ENCODE measurements at regions not wholly inside any gene's neighbourhood (a gene's known extent, or its start where the extent isn't known, plus 50 kb on each side); places are given as distances from the start of the nearest gene placed in this dataset.

DNA sequence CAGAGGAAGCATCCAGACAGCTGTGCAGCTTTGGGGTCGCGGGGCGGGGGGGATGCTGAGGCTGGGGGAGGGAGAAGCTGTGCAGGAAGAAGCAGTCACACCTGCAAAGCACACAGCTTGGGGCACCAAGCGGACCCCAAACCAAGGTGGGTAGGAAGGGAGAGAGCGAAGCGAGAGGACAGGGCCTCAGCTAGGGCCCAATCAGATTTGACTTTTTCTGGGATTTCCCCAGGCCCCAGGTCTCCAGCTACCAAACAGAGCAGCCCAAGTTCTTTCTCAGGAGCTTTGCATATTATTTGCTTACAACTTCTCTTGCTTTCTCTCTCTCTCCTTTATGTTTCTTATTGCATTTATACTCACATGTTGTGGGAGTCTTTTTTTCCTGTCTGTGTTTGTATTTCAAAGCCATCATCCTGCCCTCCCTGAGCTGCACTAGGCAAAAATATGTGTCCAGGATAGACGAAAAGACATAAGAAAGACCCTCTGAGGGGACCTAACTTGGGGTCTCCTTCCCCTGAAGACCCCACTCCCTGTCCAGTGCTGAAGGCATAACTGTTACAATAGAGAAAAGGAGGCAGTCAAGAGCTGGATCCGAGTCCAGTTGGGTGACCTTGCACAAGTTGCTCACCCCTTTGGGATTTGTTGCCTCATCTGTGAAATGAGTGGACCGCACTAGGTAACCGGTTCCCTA lies 50.6 kb upstream of the SMNDC1 start:
- H3K4me3 ChIP-seq = no peak overlapping the region
- H3K27ac ChIP-seq = no peak overlapping the region
- no peaks in the 10 kb centered on the region for H3K4me1 ChIP-seq
- H3K9me3 ChIP-seq = no peaks in the 10 kb centered on the region
- H3K27me3 ChIP-seq = no peaks in the 10 kb centered on the region
- no peaks in the 10 kb centered on the region for H3K36me3 ChIP-seq
- no peak overlapping the region for H3K9ac ChIP-seq (ENCODE audit: low read depth in 2 of 2, low read length in 2 of 2)
- TF ChIP-seq, protein P1, sequence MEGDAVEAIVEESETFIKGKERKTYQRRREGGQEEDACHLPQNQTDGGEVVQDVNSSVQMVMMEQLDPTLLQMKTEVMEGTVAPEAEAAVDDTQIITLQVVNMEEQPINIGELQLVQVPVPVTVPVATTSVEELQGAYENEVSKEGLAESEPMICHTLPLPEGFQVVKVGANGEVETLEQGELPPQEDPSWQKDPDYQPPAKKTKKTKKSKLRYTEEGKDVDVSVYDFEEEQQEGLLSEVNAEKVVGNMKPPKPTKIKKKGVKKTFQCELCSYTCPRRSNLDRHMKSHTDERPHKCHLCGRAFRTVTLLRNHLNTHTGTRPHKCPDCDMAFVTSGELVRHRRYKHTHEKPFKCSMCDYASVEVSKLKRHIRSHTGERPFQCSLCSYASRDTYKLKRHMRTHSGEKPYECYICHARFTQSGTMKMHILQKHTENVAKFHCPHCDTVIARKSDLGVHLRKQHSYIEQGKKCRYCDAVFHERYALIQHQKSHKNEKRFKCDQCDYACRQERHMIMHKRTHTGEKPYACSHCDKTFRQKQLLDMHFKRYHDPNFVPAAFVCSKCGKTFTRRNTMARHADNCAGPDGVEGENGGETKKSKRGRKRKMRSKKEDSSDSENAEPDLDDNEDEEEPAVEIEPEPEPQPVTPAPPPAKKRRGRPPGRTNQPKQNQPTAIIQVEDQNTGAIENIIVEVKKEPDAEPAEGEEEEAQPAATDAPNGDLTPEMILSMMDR (IDR thresholded peaks at IDR 0.05) = no peak
- DNase-seq = no peak
- intact Hi-C loops (cut with DNase I) = no loop called here

DNA sequence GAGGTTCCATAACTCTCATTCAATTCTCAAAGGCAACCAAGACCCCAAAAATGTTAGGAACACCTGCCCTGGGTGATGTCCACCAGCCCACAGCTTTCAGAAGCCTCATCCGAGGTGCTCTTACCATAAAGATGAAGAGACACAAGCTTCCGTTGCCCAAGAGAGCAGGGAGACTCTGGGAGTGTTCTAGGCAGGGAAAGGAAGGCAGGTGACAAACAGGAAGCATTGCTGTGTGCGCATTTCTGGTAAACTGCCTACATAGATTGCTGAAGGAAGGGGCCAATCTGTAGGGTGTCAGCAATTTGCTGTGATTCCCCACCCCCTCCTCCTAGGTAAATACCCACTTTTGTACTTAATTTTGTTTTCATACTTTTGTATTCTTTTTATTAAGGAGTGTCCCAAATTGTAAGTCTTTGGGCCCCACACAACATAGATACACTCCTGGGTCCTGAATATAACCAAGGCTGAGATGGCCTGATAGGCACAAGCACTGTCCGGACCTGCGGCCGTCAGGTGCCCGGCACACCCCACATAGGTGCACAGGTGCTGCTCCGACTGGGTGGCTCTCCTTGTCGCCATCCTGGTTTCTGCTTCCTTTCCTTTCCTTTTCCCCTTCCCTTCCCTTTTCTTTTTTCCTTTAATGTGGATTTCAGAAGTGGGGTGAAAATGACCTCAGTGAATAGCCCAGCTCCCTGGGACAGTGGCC lies 51.4 kb upstream of the SMNDC1 start:
- H3K27ac ChIP-seq = no peak overlapping the region
- no peaks in the 10 kb centered on the region for H3K27me3 ChIP-seq
- DNase-seq = no peak
- peak overlapping the region in 1 of 2 donors; percentile 61 for H3K9ac ChIP-seq (ENCODE audit: low read depth in 2 of 2, low read length in 2 of 2)
- no peak overlapping the region for H3K4me3 ChIP-seq
- no peaks in the 10 kb centered on the region for H3K4me1 ChIP-seq
- H3K9me3 ChIP-seq = no peaks in the 10 kb centered on the region
- intact Hi-C loops (cut with DNase I) = no loop called here
- TF ChIP-seq, protein P1 (IDR thresholded peaks at IDR 0.05) = no peak
- no peaks in the 10 kb centered on the region for H3K36me3 ChIP-seq

DNA sequence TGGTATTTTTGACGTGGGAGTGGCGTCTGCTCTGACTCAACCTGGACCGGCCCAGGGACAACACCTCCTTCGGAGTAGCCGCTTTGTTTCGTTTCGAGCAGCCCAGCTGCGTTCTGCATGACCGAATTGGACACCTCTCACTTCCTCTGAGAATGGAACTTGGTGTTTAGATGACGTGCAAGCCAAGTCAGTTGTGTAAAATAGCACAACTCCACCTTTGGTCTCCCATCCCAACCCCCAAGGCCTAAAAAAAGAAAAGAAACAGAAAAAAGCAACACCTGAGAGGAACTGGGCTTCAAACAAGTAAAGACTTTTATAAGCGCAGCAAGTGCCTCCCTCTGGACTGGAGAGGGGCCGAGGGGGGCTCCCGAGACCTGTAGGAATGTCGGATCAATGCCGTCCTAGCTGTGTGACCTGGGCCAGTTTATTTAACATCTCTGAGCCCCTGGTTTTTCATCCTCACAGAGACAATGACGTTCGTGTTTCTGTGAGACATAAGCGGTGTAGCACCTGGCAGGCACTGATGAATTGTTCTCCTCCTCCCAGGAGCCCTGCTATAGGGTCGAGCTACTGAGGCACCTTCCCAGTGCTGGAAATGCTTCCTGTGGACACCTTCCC lies 52.0 kb upstream of the SMNDC1 start:
- H3K27ac ChIP-seq = no peak overlapping the region
- H3K9ac ChIP-seq (ENCODE audit: low read depth in 2 of 2, low read length in 2 of 2) = peak overlapping the region; percentile 0 to 47
- DNase-seq = peak; percentile 29
- no peak overlapping the region for H3K4me3 ChIP-seq
- no peaks in the 10 kb centered on the region for H3K4me1 ChIP-seq
- no peaks in the 10 kb centered on the region for H3K27me3 ChIP-seq
- TF ChIP-seq, protein P1 (IDR thresholded peaks at IDR 0.05) = no peak
- H3K36me3 ChIP-seq = no peaks in the 10 kb centered on the region
- H3K9me3 ChIP-seq = no peaks in the 10 kb centered on the region
- intact Hi-C loops (cut with DNase I) = no loop called here

DNA sequence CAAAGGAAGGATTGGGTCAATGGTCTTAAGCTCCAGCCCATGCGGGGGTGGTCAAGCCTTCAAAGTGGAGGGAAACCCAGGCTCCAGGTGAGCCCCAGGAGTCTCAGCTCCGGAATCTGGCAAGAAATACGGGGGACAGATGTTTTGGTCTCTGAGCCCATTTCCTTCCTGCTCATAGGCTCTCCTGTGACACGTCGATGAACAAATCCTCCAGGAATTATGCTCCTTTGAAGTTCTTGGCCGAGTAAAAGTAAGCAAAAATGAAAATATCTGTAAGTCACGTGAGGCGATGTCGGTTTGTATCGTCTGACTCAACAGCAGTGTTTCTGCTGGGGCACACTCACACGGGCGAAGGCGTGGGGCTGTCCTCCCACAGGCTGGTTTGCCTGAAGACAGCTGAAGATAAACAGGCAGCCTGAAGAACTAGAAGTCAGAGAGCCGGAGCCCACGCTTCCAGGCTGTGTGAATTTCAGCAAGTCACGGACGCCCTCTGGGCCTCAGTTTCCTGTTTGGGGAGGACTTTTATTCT lies 52.6 kb upstream of the SMNDC1 start:
- Histone ChIP-seq H3K4me3 (no peak overlapping the region), H3K27me3 (no peaks in the 10 kb centered on the region), H3K9me3 (no peaks in the 10 kb centered on the region), H3K4me1 (no peaks in the 10 kb centered on the region), H3K9ac (ENCODE audit: low read depth in 2 of 2, low read length in 2 of 2) (peak overlapping the region; percentile 0 to 26), H3K27ac (no peak overlapping the region), H3K36me3 (no peaks in the 10 kb centered on the region)
- TF ChIP-seq, protein P1 (IDR thresholded peaks at IDR 0.05) = no peak
- DNase-seq = no peak
- intact Hi-C loops (cut with DNase I) = no loop called here

DNA sequence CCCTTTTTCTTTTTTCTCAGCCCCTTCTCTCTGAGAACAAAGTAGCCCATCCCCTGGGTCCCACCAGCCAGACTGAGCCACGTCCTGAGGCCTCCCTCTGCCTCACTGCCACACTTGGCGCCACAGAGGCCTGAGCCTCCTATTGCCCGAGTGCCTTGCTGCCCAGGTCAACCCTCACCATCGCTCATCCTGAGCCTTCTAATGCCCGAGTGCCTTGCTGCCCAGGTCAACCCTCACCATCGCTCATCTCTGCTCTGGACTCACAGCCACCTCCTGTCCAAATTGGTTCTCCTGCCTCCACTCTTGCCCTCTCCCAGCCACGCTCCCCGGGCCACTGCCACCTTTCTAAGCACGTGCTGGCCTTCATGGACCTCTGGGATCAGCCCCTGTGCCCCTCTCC lies 53.2 kb upstream of the SMNDC1 start:
- Histone ChIP-seq H3K27me3 (no peaks in the 10 kb centered on the region), H3K36me3 (no peaks in the 10 kb centered on the region), H3K9ac (ENCODE audit: low read depth in 2 of 2, low read length in 2 of 2) (peak overlapping the region in 1 of 2 donors; percentile 26), H3K27ac (no peak overlapping the region), H3K9me3 (no peaks in the 10 kb centered on the region), H3K4me3 (no peak overlapping the region), H3K4me1 (no peaks in the 10 kb centered on the region)
- DNase-seq = no peak
- intact Hi-C loops (cut with DNase I) = no loop called here
- TF ChIP-seq, protein P1 (IDR thresholded peaks at IDR 0.05) = no peak

All from colonic mucosa (tissue), 4 donors.